DOHH2 (cell line): ENCODE measurements at regions not wholly inside any gene's neighbourhood (a gene's known extent, or its start where the extent isn't known, plus 50 kb on each side); places are given as distances from the start of the nearest gene placed in this dataset.
"Not testable (repeated sequence)": the region's sequence is repeated elsewhere in the genome, so short reads cannot be mapped to it uniquely, and the experiment has no call there.

ENCODE experiments used
- CTCF ChIP-seq: fragments of 200-600 bp; sonication (generic); IDR thresholded peaks from one replicate; pipeline ENCODE4 v1.5.1; 2014; ENCODE audit warnings: antibody characterized with exemption, mild to moderate bottlenecking, low read depth, low read length; ENCODE audit not compliant: poor library complexity, severe bottlenecking
- EZH2phosphoT487 ChIP-seq: fragments of 200-600 bp; sonication (generic); IDR thresholded peaks from 2 replicates; pipeline ENCODE4 v1.6.1; 2017; ENCODE audit warnings: borderline replicate concordance, mild to moderate bottlenecking, antibody characterized with exemption, low read length, moderate library complexity, mixed read lengths

GRCh38 chr6:26749759-26750126 lies 90.2 kb upstream of the ZNF322 start:
- TF ChIP-seq CTCF, EZH2phosphoT487: not testable (repeated sequence)
